IMR-90 (cell line): ENCODE measurements at regions not wholly inside any gene's neighbourhood (a gene's known extent, or its start where the extent isn't known, plus 50 kb on each side); places are given as distances from the start of the nearest gene placed in this dataset.

Experiments
- ATAC-seq: fragments of 200-7000 bp; cut with Tn5 transposase; 2 replicates; pipeline ENCODE4 v1.9.1; 2020; ENCODE audit warnings: low read depth, mild to moderate bottlenecking, moderate library complexity
- BruUV-seq: library from RNA; stranded (reverse); fragments of 400-500 nt; replicated peaks from 2 replicates; lab custom pipeline; 2021; lab: Mats Ljungman, UMichigan
- CTCF ChIA-PET: fragments of 300-600 bp; formaldehyde crosslinking; extraction: SDS; loops from one replicate; lab custom pipeline; 2021; ENCODE audit warnings: antibody characterized with exemption; lab: Yijun Ruan, JAX
- POLR2A ChIA-PET: fragments of 300-600 bp; sonication (Branson Sonifier 250); formaldehyde crosslinking; loops from one replicate; lab custom pipeline; 2022; ENCODE audit warnings: antibody characterized with exemption; ENCODE audit not compliant: unreplicated experiment; lab: Charles Lee
- DNase-seq: peaks from one replicate; pipeline ENCODE4 v3.0.0; 2013
- H2AFZ ChIP-seq: replicated peaks from 2 replicates; pipeline ENCODE3; 2013; ENCODE audit warnings: low read length, mild to moderate bottlenecking; ENCODE audit not compliant: poor library complexity
- H2AK5ac ChIP-seq: 2 replicates; pipeline ENCODE4 v1.6.1; 2013; ENCODE audit warnings: low read depth, low read length, inconsistent platforms
- H2AK9ac ChIP-seq: replicated peaks from 2 replicates; pipeline ENCODE3; 2013; ENCODE audit warnings: mild to moderate bottlenecking, low read depth, low read length, moderate library complexity; ENCODE audit not compliant: poor library complexity
- H2BK120ac ChIP-seq: 2 replicates; pipeline ENCODE4 v1.6.1; 2013; ENCODE audit warnings: low read depth, low read length, inconsistent platforms
- H2BK15ac ChIP-seq: 3 replicates; pipeline ENCODE4 v1.6.1; 2013; ENCODE audit warnings: low read depth, low read length, inconsistent platforms
- H2BK20ac ChIP-seq: 2 replicates; pipeline ENCODE4 v1.6.1; 2013; ENCODE audit warnings: low read depth, mild to moderate bottlenecking, inconsistent platforms, low read length, moderate library complexity
- H2BK5ac ChIP-seq: 2 replicates; pipeline ENCODE4 v1.6.1; 2013; ENCODE audit warnings: mild to moderate bottlenecking, low read depth, low read length, inconsistent platforms; ENCODE audit not compliant: poor library complexity, severe bottlenecking
- H3K14ac ChIP-seq: replicated peaks from 2 replicates; pipeline ENCODE4 v1.6.1; 2013; ENCODE audit warnings: low read depth, low read length, inconsistent platforms
- H3K18ac ChIP-seq: 2 replicates; pipeline ENCODE4 v1.6.1; 2013; ENCODE audit warnings: low read depth, low read length, control low read depth
- H3K23ac ChIP-seq: 2 replicates; pipeline ENCODE4 v1.6.1; 2013; ENCODE audit warnings: low read depth, low read length, inconsistent platforms
- H3K27ac ChIP-seq: 2 replicates; pipeline ENCODE4 v1.5.1; 2013; ENCODE audit warnings: mild to moderate bottlenecking, control low read depth, low read length; ENCODE audit not compliant: insufficient read depth
- H3K27me3 ChIP-seq: 2 replicates; pipeline ENCODE4 v1.6.1; 2013; ENCODE audit warnings: low read length; ENCODE audit not compliant: control insufficient read depth, insufficient read depth
- H3K36me3 ChIP-seq: 2 replicates; pipeline ENCODE4 v1.6.1; 2013; ENCODE audit warnings: low read length, mixed read lengths; ENCODE audit not compliant: control insufficient read depth, insufficient read depth
- H3K4ac ChIP-seq: 2 replicates; pipeline ENCODE4 v1.6.1; 2013; ENCODE audit warnings: low read depth, low read length, inconsistent platforms
- H3K4me1 ChIP-seq: 2 replicates; pipeline ENCODE4 v1.6.1; 2013; ENCODE audit warnings: low read length, mixed read lengths; ENCODE audit not compliant: control insufficient read depth, insufficient read depth
- H3K4me2 ChIP-seq: 2 replicates; pipeline ENCODE4 v1.6.1; 2013; ENCODE audit warnings: low read depth, mild to moderate bottlenecking, control low read depth, low read length, moderate library complexity
- H3K4me3 ChIP-seq: 2 replicates; pipeline ENCODE4 v1.5.1; 2013; ENCODE audit warnings: low read depth, mild to moderate bottlenecking, control low read depth, low read length, moderate library complexity; ENCODE audit not compliant: insufficient read depth
- H3K56ac ChIP-seq: 2 replicates; pipeline ENCODE4 v1.6.1; 2013; ENCODE audit warnings: low read length, inconsistent platforms; ENCODE audit not compliant: insufficient read depth; ENCODE audit errors: extremely low read depth
- H3K79me1 ChIP-seq, 2 experiments: 2 replicates each; pipeline ENCODE4 v1.6.1; 2013; ENCODE audit warnings: low read length in 2 of 2, inconsistent platforms in 1 of 2, low read depth in 1 of 2
- H3K9ac ChIP-seq: 2 replicates; pipeline ENCODE4 v1.6.1; 2013; ENCODE audit warnings: low read depth, low read length, control low read depth
- H3K9me1 ChIP-seq: 2 replicates; pipeline ENCODE4 v1.6.1; 2013; ENCODE audit warnings: low read length, inconsistent platforms; ENCODE audit not compliant: insufficient read depth
- H3K9me3 ChIP-seq: 2 replicates; pipeline ENCODE4 v1.6.1; 2013; ENCODE audit warnings: low read length; ENCODE audit not compliant: control insufficient read depth, insufficient read depth
- H4K20me1 ChIP-seq: 2 replicates; pipeline ENCODE4 v1.6.1; 2013; ENCODE audit warnings: low read length, inconsistent platforms; ENCODE audit not compliant: insufficient read depth
- H4K5ac ChIP-seq: 2 replicates; pipeline ENCODE4 v1.6.1; 2013; ENCODE audit warnings: mild to moderate bottlenecking, low read depth, low read length, control low read depth
- H4K8ac ChIP-seq, 2 experiments: 2 replicates each; pipeline ENCODE4 v1.6.1; 2013; ENCODE audit warnings: low read depth in 2 of 2, low read length in 2 of 2, control low read depth in 1 of 2, inconsistent platforms in 1 of 2
- H4K91ac ChIP-seq: 2 replicates; pipeline ENCODE4 v1.6.1; 2013; ENCODE audit warnings: low read depth, low read length, inconsistent platforms; ENCODE audit not compliant: insufficient read depth
- CEBPB ChIP-seq: IDR thresholded peaks from 2 replicates; pipeline ENCODE4 v1.6.1; 2012; ENCODE audit warnings: low read depth, low read length, improper control_type of control experiment
- NFE2L2 ChIP-seq: fragments of 150-350 bp; IDR thresholded peaks from 2 replicates; pipeline ENCODE4 v1.6.1; 2016; ENCODE audit warnings: low read depth, mild to moderate bottlenecking, low read length
- WGBS, 2 experiments: methylation state at CpG; one replicate each; pipeline versions ENCODE4 v1.1.5 to v1.1.7; 2013; ENCODE audit warnings: missing lambda C conversion rate in 2 of 2; ENCODE audit not compliant: insufficient read length in 1 of 2; ENCODE audit errors: extremely low coverage in 2 of 2; 5-methylcytosine and 5-hydroxymethylcytosine counted together
- dilution Hi-C: fragments of 300-500 bp; cut with HindIII; formaldehyde crosslinking; loops from one replicate; pipeline ENCODE4 v1.14.3; 2018; ENCODE audit warnings: low sequenced_read_pairs; ENCODE audit not compliant: unreplicated experiment
- in situ Hi-C: fragments of 300-500 bp; cut with MboI; formaldehyde crosslinking; loops from 3 replicates; pipeline ENCODE4 v1.14.3; 2019; ENCODE audit warnings: low sequenced_read_pairs, inconsistent platforms, mixed read lengths
- intact Hi-C: fragments of 100-400 bp; cut with micrococcal nuclease; formaldehyde crosslinking; loops from 2 replicates; pipeline ENCODE4 v1.10.0; 2022
- TF ChIP-seq, protein P1 (sequence below): fragments of 150-350 bp; IDR thresholded peaks from 2 replicates; pipeline ENCODE4 v1.6.1; 2017; ENCODE audit warnings: mild to moderate bottlenecking, antibody characterized with exemption, low read length, low read depth

DNA sequence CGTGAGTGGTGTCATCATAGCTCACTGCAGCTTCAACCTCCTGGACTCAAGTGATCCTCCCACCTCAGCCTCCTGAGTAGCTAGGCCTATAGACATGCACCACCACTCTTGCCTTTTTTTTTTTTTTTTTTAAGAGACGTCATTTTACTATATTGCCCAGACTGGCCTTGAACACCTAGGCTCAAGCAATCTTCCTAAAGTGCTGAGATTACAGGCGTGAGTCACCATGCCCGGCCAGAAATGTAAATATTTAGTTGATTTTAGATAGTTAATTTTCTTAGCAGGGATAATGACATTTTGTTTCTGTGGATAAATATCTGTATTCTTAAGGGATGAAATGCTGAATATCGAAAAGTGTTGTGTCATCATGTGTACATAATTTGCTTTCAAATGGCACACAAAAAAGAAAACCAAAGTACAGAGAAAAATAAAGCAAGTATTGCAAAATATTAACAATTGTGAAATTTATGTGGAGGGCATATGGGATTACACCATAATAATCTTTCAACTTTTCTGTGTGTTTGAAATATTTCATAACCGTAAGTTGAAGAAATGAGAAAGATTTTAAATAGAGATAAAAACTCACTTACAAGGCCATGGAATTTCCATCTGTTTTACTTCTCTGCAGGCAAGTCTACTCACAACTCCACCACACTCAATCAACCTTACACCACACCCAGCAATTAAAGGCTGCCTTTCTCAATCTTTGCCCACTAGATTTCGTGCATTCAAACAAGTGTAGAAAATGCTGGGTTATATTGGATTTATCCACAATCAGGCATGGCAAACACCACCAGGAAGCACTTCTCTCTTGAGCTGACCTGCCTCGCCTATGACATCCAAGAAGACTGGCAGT, 93.7 kb downstream of the SPTSSA start:
- DNase-seq, result peak; percentile 10
- Histone ChIP-seq H3K14ac (no peak overlapping the region), H4K8ac (no peak overlapping the region), H2BK5ac (no peak overlapping the region), H3K9me1 (no peaks in the 10 kb centered on the region), H3K56ac (no peak overlapping the region), H2BK20ac (no peak overlapping the region), H3K9me3 (no peaks in the 10 kb centered on the region), H4K91ac (no peak overlapping the region), H4K5ac (peak overlapping the region; percentile 26; the same call in 1 of the 2 replicates), H3K36me3 (no peaks in the 10 kb centered on the region), H3K27ac (peak overlapping the region; percentile 76; the same call in 1 of the 2 replicates), H3K4me3 (no peak overlapping the region), H2AK5ac (no peak overlapping the region), H3K9ac (no peak overlapping the region), H3K18ac (peak overlapping the region; percentile 63; the same call in 1 of the 2 replicates), H2BK15ac (no peak overlapping the region), H3K23ac (no peak overlapping the region), H3K27me3 (peaks cover 6% of the 10 kb centered on the region), H2AK9ac (no peak overlapping the region), H2AFZ (no peak overlapping the region), H4K20me1 (no peaks in the 10 kb centered on the region), H3K79me1 (no peaks in the 10 kb centered on the region), H3K4ac (no peak overlapping the region), H2BK120ac (no peak overlapping the region), H3K4me2 (peak overlapping the region; percentile 36; the same call in 1 of the 2 replicates), H3K4me1 (peaks cover 6% of the 10 kb centered on the region; the same call in 1 of the 2 replicates)
- TF ChIP-seq CEBPB (peak; percentile 48), NFE2L2 (peak; percentile 26; the same call in 1 of the 2 replicates)
- TF ChIP-seq, protein P1, sequence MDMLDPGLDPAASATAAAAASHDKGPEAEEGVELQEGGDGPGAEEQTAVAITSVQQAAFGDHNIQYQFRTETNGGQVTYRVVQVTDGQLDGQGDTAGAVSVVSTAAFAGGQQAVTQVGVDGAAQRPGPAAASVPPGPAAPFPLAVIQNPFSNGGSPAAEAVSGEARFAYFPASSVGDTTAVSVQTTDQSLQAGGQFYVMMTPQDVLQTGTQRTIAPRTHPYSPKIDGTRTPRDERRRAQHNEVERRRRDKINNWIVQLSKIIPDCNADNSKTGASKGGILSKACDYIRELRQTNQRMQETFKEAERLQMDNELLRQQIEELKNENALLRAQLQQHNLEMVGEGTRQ, result no peak
- in situ Hi-C loops (no loop called here), dilution Hi-C loops (no loop called here), intact Hi-C loops (loop anchor here (5.0 to 10.0 kb wide), 2 partner anchors 126 to 169 kb away; partner anchors contain the start of gene EAPP)
- CTCF ChIA-PET, result no interaction called here
- no TSS peak for BruUV-seq
- peak; percentile 65 for ATAC-seq
- 67% methylated on average over 1 of the region's 8 CpGs; no CpG with 5 or more reads in 1 of the 2 experiments for whole genome bisulfite sequencing, 2 experiments
- POLR2A ChIA-PET, result no interaction called here
